CD4-positive, alpha-beta T cell treated with Interferon alpha-2 for 1 hour (primary cell): ENCODE measurements at regions not wholly inside any gene's neighbourhood (a gene's known extent, or its start where the extent isn't known, plus 50 kb on each side); places are given as distances from the start of the nearest gene placed in this dataset.
"Not testable (repeated sequence)": the region's sequence is repeated elsewhere in the genome, so short reads cannot be mapped to it uniquely, and the experiment has no call there.

Source experiments
- DNase-seq, 2 donors: peaks; one replicate each; pipeline ENCODE4 v3.0.0-alpha.2; 2020 to 2022

DNA sequence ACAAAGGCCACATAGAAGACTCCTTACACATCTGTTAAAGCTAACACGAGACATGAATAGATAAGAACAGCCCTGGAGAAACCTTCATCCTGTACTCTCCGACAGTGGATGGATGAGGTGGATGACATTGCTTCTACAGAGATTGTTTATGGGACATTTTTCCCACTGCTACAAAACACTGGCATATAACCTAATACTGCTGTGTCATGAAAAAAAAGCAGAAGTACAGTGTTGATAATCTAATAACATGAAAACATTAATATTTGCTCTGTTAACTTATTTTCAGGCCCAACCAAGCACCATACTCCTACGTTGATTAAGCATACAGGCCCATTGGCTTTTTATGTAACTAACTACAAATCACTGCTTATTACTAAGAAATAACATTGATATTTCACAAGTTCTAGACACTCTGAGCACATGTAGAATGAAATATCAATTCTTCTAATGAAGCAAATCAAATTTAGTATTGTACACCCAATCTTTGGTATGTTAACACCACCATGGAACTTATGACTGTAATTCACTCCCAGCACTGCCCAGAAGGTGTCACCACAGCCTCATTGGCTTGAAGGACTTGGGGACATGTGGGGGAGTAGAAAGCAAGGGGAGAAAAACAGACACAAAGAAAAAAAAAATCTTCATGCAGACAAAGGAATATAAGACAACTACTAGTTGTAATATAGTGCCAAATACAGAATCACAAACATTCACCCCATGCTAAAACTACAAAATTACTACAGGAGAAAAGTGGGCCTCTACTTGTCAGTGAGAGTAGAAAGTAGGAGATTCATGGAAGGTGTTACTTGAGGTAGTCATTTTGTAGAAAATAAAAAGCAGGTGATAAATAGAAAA lies 330.0 kb upstream of the PMFBP1 start:
- DNase-seq = peak in 1 of 2 donors; percentile 30

DNA sequence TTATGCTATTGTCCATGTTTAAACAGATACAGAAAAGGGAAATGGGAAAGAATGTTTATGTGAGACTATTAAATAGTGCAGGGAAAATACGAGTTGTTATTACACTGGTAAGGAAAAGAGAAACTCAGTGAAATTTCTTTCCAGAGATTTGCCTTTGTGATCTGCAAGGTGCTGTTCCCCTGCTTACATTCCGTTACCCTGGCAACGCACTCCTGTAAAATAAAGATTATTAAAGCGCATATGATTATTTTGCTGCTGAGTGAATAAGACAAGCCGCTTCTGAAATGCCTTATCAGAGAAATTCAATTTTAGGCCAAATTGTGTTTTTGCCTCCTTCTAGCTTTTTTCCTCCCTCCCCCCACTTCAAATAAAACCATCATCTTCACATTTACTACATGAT lies 328.6 kb upstream of the PMFBP1 start:
- DNase-seq = no peak

DNA sequence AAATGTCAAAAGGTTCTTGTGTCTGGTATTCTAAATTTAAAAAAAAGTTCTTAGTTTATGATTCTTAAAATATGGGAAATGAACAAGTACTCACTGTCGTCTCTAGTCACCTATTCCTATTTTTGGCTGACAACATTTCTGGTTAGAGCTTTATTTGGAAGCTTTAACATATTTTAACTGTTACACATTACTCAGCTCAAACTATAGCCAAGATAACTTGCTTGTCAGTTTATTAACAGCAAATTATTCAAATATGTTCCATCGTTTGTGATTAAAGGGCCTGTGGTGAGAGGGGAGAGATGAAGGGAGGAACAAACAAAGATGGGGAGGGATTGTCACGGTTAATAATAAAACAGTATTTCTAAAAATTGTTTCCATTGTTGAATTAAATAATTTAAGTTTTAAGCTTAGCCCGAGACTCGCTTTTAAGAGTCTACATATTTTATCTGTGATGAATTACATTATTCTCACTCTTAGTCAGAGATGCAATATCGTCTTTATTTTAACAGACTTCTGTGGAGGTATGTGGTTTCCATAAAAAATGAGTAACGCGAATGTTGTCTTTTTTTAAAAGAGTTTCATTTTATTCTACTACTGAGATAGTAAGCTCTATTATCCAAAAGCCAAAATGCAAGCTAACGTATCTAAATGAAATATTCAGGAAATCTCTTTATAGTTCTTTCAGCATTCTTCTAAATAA lies 321.9 kb upstream of the PMFBP1 start:
- no peak for DNase-seq

DNA sequence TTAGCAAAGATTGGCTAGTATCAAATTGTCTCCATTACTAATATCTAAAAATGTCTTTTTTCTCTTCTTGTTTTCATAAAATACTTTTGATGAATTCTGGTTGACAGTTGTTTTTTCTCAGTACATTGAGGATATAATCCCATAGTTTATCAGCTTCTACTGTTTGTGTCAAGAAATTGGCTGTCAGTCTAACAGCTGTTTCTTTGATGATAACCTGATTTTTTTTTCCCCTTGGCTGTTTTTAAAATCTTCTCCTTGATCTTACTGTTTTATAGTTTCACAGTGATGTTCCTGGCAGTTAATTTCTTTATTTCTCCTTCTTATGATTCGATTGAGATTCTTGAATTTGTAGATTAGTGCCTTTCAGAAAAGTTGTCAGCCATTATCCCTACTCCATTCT lies 315.3 kb upstream of the PMFBP1 start:
- no peak for DNase-seq

DNA sequence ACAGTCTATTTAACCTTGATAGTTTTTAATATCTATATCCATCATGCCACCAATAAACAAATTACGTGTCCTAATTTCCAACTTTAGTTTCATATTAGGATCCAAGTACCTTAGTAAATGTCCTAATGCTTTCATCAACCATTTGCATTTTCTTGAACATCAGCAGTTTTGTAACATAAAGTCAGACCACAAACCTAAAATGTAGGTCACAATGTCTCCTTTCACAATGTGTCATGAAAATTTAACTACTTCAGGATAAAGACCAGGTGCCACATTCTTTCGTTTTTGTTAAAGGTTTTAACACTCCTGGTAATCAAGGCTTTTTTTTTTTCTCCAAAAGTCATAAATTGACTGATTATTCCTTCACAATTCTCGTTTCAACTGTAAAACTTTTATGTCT lies 310.7 kb upstream of the PMFBP1 start:
- peak in 1 of 2 donors; percentile 28 for DNase-seq

DNA sequence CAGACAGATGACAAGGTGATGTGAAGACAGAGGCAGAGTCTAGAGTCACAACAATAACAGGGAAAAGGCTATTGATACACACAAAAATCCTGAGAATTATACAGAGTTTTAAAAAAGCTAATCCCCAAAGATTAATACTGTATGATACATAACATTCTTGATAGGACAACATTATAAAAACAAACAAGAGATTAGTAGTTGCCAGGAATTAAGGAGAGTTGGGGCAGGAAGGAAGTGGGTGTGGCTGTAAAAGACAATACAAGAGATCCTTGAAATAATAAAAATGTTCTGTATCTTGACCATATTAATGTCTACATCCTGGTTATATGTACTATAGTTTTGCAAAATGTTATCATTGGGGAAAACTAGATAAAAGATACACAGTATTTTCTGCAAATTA lies 309.5 kb upstream of the PMFBP1 start:
- no peak for DNase-seq

DNA sequence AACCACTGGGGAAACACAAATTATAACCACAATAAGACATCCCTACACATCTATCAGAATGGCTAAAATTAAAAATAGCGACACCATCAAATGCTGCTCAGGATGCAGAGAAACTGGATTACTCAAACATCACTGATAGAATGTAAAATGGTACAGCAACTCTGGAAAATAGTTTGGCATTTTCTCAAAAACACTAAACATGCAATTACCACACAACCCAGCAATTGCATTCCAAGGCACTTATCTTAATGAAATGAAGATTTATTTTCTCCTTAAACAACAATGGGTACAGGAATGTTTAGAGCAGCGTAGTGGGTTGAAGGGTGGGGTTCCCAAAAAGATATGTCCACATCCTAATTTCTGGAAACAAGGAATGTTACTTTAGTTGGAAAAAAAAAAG lies 309.0 kb upstream of the PMFBP1 start:
- no peak for DNase-seq

DNA sequence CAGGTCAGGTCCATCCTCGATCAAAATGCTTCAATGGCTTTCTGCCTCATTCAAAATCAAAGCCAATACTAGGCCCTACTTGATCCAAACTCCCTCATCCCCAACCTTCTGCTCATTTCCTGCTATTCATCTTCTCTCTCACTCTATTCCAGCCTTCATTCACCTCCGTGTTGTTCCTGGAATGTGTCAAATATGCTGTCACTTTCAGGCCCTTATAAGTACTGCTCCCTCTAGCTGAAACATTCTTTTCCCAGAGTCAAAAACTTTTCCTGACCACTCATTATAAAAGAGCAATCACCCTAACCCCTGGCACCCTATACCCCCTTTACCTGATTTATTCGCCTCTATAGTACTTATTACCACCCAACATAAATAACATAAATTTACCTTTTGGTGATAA lies 303.7 kb upstream of the PMFBP1 start:
- no peak for DNase-seq

DNA sequence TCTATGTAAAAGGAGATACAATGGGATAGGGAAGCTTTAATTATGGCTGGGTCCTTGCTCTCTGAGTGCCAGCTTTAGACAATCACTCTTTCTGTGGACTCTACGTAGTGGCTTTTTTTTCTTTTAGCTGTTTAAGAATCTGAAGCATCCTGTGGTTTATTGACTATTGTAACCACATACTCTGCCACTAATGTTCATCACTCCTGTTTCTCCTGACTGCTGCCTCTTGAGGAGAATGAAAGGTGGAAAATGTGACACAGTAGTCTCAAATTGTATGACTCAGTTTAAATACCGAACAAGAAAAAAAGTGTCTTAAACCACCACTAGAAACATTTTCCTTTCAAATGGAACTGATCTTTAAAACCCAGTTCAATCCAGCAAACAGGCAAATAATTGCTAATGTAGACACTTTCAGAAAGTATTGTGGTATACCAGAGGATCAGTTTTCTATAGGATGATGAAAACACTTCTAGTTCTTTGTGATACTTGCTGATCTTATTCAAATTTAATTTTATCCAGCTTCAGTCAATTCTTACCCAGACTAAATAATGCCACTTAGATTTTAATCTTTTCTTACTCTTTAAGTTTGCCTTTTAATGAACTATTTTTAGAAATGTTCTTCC lies 302.7 kb upstream of the PMFBP1 start:
- no peak for DNase-seq

DNA sequence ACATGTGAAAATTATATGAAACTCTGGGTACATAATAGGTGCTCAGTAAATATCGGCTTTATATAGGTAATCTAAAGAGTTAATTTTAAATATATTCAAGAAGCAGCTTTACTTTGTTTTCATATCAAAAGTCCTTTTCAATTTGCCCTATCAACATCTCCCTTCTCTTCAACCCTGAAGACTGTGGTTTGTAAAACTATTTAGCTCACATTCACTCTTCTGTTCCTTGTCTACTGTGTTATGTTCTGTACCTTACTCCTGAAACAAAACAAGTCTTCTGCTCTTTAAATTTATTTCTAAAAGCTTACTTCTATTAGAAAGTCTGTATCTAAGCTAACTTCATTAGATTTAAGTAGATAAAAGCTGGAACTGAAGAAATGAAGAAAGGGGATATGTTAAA lies 301.7 kb upstream of the PMFBP1 start:
- no peak for DNase-seq

DNA sequence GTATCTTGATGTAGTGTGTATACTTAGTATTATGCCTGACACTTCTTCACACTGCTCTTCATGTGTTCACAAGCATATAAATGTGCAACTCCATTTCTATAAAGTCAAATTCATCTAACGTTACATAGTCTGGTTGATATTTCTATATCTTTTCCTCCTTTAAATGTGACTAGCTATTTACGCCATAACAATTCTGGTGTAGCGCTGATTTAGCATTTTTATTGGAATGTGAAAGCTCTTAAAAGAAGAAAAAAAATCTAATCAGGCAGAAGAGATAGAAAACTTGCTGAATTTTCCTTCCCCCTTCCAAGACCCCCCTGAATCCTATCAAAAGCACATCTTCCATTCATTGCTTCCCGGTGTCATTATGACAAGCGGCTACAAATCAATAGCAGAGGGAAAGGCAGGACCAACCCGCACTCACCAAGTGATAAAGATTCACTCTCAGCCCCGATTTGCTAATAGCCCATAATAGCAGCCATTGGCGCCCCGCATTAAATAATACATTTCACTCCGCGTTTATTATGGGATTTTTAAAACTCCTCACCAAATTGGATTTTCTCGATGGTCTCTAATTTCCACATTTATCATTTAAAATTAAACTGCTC lies 299.5 kb upstream of the PMFBP1 start:
- no peak for DNase-seq

DNA sequence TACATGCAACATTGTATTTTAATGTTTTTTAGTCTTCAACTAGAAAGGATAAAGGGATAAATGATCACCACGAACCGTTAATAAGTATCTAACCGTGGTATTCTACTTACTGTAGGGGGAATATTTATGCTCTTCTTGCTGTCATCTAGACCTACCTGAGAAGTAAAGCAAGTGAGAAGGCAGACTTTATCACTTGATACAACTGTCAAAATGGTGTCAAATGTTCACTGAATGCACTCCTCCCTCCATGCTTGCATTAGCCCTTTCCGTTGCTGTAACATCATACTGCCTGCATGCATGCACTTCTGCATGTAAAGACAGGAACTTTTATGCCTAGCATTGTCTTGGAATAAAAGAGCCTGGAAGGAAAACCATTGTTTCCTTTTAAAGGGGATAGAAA lies 298.6 kb upstream of the PMFBP1 start:
- no peak for DNase-seq

DNA sequence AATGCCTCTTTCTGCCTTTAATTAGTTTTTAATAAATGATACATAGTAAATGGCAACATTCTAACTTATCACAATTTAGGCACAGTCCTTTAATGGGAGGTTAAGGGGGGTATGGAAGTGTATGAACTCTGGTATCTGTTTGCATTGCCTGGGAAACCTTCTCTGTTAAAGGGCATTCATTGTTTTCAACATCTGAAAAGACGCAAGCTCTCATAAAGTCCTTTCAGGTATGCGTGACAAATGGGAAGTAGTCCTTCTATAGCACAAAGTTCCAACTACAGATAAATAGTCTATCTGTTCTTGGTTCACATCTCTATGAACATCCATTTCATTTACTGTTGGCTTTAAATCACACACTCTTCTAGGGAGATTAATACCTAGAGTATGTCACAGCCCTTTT lies 298.0 kb upstream of the PMFBP1 start:
- no peak for DNase-seq

DNA sequence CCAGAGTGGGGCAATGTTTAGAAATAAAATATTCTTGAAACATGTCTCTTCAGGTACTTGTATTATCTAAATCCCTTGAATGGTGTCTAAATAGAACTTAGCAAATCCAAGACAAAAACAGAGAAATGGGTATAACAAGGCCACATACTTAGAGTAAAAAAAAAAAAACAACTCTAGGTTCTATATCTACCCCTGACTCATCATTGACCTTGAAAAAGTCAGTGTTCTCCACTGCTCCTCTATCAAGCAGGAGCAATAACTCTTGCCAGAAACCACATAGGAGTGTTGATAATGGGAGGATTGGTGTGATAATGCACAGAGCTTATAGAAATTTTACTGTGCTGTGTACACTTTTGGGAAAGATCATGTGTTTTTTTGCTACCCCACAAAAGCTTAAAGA lies 296.6 kb upstream of the PMFBP1 start:
- no peak for DNase-seq

DNA sequence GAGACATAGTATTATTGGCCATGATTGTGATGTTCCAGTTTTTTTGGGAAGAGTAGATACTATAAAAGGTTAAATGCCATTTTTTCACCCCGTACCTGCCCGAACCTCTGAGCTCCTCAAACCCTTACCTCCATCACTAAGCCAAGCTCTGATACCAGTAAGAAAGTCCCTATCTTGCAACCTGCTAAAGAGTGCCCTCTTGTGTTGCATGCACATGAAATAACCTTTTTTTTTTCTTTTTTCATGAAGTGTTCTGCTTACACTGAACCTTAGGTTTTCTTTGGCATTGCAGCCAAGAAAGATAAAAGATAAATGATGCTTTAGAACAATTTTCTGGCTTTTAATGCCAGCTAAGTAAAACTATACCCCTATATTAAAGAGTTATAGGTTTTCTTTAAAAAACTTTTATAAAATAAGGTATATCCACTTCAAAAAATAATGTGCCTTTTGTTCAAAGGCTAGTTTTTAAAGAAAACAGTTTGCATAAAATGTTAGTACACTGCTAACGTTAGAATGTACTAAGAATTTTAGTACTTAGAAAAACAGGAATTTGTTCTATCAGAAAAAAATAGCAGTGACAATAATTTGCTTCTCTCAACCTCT lies 295.3 kb upstream of the PMFBP1 start:
- DNase-seq = peak in 1 of 2 donors; percentile 17

DNA sequence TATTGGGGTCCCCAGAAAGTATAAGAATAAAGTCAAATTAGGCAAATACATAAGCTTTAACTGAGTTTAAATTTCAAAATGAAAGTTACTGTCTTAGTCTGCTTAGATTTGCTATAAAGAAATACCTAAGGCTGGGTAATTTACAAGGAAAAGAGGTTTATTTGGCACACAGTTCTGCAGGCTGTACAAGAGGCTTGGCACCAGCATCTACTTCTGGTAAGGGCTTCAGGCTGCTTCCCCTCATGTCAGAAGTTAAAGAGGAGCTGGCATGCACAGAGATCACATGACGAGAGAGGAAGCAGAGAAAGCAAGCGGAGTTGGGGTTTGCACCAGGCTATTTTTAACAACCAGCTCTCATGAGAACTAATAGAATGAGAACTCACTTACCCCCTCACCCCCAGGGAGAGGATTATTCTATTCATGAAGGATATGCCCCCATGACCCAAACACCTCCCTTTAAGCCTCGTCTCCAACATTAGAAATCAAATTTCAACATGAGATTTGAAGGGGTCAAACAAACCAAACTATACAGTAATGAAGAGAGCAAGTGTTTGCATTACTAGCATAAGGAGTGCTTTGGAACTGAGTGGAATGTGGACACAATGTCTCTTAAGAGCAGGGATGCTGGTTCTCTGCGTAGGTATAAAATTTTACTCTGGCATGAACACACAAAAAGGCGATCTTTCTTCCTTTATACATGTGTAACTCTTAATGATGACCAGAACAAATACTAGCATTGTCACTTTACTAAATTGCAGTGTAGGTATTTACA lies 292.8 kb upstream of the PMFBP1 start:
- no peak for DNase-seq

DNA sequence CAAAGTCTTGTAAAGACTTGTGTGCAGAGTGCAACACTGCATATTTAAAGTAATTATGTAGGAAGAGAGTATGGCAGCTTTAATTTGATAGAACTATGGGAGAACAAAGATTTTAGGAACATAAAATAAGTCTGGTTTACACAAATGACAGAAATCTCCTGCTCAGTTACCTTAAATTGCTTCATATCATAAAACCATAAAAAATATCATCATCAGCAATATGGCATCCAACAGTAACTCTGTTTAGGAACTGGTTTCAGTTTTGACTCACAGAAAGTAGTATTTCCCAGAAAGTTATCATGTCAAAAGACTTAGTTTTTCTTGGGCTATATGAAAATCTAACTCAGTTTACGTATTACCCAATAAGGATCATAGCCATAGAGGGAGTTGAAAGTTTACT lies 292.1 kb upstream of the PMFBP1 start:
- DNase-seq = no peak

DNA sequence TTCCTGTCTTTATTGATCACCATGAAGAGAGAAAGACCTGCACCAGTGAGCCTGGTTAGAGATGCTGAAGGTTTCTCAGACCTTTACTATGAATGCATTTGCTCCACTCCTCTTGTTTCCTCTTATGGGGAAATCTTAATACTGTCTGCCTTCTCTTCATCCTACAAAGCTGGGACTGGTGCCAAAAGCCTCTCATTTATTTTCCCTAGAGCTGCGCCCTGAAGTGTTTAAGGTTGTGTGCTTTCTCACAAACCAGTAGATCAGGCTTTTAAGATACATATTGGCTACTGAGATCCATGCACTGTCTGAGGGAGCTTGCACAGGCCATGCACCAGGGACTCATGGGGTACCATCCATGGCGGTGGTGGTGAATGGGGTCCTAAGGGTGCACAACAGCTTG lies 286.1 kb upstream of the PMFBP1 start:
- DNase-seq = no peak

DNA sequence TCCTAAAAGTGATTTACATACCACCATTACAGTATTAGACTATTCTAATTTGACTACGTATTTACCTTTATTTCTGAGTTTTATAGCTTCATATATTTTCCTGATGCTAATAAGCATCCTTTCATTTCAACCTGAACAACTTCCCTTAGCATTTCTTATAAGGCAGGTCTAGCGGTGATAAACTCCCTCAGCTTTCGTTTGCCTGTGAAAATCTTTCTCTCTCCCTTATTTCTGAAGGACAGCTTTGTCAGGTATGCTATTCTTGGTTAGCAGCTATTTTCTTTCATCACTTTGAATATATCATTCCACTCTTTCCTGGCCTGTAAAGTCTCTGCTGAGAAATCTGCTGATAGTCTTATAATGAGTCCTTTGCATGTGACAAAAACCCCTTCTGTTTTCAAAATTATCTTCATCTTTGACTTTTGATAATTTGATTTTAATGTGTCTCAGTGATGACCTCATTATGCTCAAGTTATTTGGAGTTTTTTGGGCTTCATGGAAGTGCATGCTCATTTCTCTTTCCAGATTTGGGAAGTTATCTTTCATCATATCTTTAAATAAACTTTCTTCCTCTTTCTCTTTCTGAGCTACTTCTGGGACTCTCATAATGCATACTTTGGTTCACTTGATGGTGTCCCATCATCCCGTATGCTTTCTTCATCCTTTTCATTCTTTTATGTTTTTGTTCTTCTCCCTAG lies 285.4 kb upstream of the PMFBP1 start:
- no peak for DNase-seq

DNA sequence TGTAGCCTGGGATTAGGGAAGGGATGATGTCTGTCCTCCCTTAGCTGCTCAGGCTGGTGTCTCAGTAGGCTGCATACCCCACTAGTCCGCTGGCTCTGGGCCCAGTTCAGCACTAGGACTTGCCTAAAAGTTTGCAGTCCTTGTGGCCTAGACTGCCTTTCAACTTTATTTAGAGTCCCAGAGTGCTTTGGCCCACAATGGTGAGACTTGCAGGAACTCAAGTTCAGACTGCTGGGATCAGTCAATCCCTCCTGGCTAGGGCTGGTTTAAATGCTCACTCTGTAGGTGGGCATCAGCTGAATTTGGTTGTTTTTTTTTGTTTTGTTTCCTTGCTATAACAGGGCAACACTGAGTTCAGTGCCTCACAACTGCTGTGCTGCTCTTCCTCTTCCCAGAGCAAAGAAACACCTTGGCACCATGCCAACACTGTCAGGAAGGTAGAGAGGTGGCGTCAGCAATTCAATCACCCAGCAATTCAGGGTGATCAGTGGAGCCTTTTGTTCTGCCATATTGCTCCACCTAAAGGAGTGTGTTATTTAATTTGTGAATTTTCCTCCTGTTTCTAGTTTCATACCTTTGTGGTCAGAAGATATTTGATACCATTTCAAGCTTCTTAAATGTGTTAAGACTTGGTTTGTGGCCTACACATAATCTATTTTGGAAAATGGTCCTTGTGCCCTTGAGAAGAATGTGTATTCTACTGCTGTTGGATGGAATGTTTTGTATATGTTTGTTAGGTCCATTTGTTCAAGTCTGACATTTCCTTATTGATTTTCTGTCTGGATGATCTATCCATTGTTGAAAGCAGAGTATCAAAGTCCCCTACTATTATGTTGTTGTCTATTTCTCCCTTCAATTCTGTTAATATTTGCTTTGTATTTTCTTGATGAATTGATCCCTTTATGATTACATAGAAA lies 284.0 kb upstream of the PMFBP1 start:
- DNase-seq = no peak

DNA sequence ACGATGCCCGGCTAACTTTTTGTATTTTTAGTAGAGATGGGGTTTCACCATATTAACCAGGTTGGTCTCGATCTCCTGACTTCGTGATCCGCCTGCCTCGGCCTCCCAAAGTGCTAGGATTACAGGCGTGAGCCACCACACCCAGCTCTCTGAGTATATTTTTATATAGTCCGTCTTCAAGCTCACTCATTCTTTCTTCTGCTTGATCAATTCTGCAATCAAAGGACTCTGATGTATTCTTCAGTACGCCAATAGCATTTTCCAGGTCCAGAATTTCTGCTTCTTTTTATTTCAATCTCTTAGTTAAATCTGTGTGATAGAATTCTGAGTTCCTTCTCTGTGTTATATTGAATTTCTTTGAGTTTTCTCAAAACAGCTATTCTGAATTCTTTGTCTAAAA lies 281.9 kb upstream of the PMFBP1 start:
- DNase-seq = not testable (repeated sequence)
